ENCODE measurements at regions not wholly inside any gene's neighbourhood (a gene's known extent, or its start where the extent isn't known, plus 50 kb on each side); places are given as distances from the start of the nearest gene placed in this dataset.

DNA sequence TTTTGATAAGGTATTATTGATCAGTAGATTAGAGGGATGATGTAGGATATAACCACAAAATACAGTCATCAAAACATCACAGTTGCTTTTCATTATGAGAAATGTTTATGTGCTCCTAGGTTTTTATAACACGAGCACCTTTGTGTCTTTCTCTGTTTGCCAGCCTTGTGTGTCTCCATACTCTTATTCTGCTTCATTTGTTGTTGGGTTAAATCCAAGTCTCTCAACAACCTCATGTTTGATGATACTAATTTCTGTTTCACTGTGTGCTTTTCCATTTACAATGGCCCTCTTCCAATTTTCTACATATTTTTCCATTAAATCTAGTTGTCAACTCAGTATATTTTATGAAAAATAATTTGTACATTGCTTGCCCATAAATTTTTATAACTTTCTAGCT is 107.7 kb upstream of the POU2AF2 start:
- no peak for TF ChIP-seq POLR2A (IDR thresholded peaks at IDR 0.05)
- TF ChIP-seq, protein P1, sequence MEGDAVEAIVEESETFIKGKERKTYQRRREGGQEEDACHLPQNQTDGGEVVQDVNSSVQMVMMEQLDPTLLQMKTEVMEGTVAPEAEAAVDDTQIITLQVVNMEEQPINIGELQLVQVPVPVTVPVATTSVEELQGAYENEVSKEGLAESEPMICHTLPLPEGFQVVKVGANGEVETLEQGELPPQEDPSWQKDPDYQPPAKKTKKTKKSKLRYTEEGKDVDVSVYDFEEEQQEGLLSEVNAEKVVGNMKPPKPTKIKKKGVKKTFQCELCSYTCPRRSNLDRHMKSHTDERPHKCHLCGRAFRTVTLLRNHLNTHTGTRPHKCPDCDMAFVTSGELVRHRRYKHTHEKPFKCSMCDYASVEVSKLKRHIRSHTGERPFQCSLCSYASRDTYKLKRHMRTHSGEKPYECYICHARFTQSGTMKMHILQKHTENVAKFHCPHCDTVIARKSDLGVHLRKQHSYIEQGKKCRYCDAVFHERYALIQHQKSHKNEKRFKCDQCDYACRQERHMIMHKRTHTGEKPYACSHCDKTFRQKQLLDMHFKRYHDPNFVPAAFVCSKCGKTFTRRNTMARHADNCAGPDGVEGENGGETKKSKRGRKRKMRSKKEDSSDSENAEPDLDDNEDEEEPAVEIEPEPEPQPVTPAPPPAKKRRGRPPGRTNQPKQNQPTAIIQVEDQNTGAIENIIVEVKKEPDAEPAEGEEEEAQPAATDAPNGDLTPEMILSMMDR (IDR thresholded peaks at IDR 0.05), result no peak
- DNase-seq, result no peak
- no peaks in the 10 kb centered on the region for H3K27me3 ChIP-seq

DNA sequence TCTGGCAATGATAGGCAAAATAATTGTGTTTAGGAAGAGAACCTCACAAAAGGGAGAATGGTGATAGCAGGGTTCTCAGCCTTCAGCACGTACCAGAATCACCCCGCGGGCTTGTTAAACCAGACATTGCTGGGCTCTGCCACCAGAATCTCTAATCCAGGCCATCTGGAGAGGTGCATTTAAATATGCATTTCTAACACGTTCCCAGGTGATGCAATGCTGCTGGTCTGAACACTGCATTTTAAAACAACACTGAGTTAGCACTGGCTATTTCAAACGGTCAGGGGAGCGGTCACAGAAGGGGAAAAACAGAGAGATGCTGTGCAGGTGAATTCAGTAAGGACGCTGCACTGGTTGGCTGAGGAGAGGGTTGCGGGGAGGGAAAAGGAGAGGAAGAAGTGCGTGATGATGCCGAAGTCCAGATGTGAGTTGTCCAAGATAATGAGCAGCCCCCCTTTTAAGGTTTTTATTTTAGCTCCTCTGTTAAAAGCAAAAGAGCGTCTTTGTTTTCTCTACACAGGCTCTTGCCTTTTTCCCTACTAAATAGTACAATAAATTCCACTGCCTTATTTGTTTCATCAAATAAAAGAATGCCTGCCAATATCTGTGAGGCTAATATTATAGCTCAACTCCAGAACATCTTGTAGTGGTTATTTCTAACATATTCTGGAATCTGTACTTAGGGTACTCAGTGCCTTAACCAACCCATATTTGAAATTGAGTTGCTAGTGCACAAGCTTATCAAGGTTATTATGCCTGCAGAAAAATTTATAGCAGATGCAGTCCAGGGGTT is 109.6 kb upstream of the POU2AF2 start:
- H3K27ac ChIP-seq, result no peak overlapping the region
- H3K36me3 ChIP-seq, result no peaks in the 10 kb centered on the region
- H3K4me1 ChIP-seq, result no peaks in the 10 kb centered on the region
- no peaks in the 10 kb centered on the region for H3K9me3 ChIP-seq
- no peaks in the 10 kb centered on the region for H3K27me3 ChIP-seq
- no peak for DNase-seq
- H3K4me3 ChIP-seq, result no peak overlapping the region
- no peak for TF ChIP-seq POLR2A (IDR thresholded peaks at IDR 0.05)
- TF ChIP-seq, protein P1 (IDR thresholded peaks at IDR 0.05), result no peak

More for the DNA sequence above, 107.7 kb upstream of the POU2AF2 start:
- Histone ChIP-seq H3K9me3 (no peaks in the 10 kb centered on the region), H3K4me3 (no peak overlapping the region), H3K36me3 (no peaks in the 10 kb centered on the region), H3K4me1 (no peaks in the 10 kb centered on the region), H3K27ac (no peak overlapping the region)

DNA sequence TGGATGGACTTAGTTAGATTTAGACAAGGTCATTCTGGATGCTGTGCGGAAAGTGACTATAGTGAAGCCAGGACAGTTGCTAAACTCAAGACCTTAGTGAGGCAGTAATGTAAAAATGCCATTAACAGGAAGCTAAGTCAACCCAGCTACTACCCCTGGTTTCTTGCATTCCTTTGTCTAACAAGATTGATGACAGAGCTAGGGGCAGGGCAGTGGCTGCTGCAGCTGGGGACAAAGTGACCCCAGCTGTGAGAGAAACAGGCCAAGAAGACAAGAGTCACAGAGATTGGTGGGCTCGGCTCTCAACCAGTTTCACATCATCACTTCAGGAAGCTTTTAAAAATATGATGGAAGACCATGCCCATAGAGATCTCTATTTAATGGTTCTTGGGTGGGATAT is 110.4 kb upstream of the POU2AF2 start:
- no peak overlapping the region for H3K27ac ChIP-seq
- H3K4me3 ChIP-seq, result no peak overlapping the region
- TF ChIP-seq, protein P1 (IDR thresholded peaks at IDR 0.05), result no peak
- no peak for TF ChIP-seq POLR2A (IDR thresholded peaks at IDR 0.05)
- H3K36me3 ChIP-seq, result no peaks in the 10 kb centered on the region
- DNase-seq, result no peak
- no peaks in the 10 kb centered on the region for H3K4me1 ChIP-seq
- no peaks in the 10 kb centered on the region for H3K27me3 ChIP-seq
- H3K9me3 ChIP-seq, result no peaks in the 10 kb centered on the region

DNA sequence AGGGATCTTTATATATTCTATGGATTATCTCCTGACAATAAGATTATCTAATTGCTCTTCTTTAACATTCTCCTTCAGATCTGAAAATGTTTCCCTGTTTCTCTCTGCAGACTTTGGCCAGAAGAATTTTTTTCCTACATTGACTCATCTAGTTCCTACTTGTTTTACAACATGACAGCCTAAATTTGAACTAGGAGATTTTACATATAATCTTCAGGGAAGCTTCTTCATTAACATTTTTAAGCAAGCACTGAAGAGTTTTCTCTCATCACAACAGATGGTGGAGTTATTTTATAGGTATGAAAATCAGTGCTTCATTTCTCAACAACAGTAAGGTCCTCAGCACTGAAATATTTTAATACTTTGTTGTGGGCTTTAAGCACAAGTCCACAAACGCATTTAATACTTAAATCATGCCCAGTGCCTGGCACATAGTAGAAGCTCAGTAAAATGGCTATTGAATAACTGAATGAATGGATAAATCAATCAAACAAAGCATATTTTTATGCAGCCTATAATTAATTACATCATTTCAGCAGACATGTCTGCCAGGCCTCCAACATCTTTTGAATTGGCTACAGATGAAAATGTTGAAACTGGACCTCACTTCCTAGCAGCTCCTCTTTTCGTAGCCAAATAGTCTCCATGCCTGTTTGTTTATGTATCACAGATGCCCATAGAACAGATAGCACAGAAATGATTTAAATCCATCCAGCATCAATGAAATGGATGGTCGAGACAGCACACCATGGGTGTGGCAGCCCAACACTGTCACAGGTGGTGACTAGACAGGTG is 117.3 kb upstream of the POU2AF2 start:
- H3K4me3 ChIP-seq, result no peak overlapping the region
- no peak overlapping the region for H3K27ac ChIP-seq
- no peak for DNase-seq
- no peaks in the 10 kb centered on the region for H3K9me3 ChIP-seq
- no peaks in the 10 kb centered on the region for H3K27me3 ChIP-seq
- no peaks in the 10 kb centered on the region for H3K4me1 ChIP-seq
- H3K36me3 ChIP-seq, result no peaks in the 10 kb centered on the region
- TF ChIP-seq, protein P1 (IDR thresholded peaks at IDR 0.05), result no peak
- no peak for TF ChIP-seq POLR2A (IDR thresholded peaks at IDR 0.05)

DNA sequence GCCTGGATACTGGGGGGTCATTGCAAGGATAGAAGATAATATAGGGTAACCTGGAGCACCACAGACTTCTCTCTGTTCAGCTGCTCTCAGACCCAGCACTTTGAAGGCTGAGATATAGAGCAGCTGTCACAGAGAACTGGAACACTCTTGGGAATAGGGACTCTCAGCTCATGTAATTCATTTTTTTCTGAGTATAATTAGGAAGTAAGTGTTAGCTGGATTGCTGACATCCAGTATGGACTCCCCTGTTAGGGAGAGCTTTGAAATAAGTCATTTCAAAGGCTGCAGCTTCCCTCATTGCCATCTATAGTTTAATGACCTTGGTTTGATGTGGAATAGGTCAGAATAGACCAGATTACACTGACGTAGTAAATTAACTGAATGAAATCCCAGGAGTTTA is 120.8 kb upstream of the POU2AF2 start:
- Histone ChIP-seq H3K9me3 (no peaks in the 10 kb centered on the region), H3K27ac (no peak overlapping the region), H3K4me3 (no peak overlapping the region), H3K36me3 (no peaks in the 10 kb centered on the region), H3K27me3 (no peaks in the 10 kb centered on the region), H3K4me1 (no peaks in the 10 kb centered on the region)
- TF ChIP-seq, protein P1 (IDR thresholded peaks at IDR 0.05), result no peak
- no peak for TF ChIP-seq POLR2A (IDR thresholded peaks at IDR 0.05)
- no peak for DNase-seq
